HG03565 (cell line): ENCODE measurements at regions not wholly inside any gene's neighbourhood (a gene's known extent, or its start where the extent isn't known, plus 50 kb on each side); places are given as distances from the start of the nearest gene placed in this dataset.
"Not testable (repeated sequence)": the region's sequence is repeated elsewhere in the genome, so short reads cannot be mapped to it uniquely, and the experiment has no call there.

Experiments used
- ATAC-seq: cut with Tn5 transposase; IDR thresholded peaks from one replicate; pipeline ENCODE4 v1.9.1; 2021; ENCODE audit warnings: mild to moderate bottlenecking, moderate library complexity; ENCODE audit not compliant: unreplicated experiment

DNA sequence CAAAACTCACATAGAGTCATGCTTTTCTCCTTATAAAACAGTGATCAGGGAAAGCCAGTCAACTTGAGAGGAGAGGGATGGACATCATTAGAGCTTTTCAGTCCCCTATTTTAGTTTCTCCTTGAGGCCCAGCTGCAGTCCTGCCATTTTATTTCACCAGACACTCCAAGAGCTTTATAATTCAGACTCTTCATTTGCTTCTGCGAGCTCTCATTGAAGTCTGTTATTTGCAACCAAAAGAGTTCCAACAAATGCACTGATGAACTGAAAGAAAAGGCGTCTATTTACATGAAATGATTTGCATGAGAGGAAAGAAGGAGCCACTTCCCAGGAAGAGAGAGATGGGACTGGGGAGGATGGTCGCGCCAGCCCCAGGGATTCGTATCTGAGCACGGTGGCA is 86.8 kb downstream of the NDUFA12 start:
- ATAC-seq, result no peak

DNA sequence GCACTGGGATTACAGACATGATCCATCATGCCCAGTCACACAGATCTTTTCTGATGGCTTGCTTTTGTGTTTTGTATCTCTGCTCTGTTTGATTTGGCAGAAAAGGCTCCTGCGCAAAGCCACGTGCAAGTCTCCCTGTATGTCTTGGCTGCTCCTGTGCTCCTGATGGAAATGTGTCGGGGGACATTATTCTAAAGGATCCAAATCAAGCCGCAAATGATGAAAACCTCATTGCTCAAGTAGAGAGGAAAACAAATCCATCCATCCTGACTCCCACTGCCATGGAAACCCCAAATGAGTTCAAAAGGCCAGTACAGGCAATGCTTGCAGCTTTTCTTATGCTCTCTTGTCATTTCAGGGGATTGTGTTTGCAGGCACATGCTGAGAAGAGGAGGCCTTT is 93.8 kb downstream of the NDUFA12 start:
- ATAC-seq, result no peak

DNA sequence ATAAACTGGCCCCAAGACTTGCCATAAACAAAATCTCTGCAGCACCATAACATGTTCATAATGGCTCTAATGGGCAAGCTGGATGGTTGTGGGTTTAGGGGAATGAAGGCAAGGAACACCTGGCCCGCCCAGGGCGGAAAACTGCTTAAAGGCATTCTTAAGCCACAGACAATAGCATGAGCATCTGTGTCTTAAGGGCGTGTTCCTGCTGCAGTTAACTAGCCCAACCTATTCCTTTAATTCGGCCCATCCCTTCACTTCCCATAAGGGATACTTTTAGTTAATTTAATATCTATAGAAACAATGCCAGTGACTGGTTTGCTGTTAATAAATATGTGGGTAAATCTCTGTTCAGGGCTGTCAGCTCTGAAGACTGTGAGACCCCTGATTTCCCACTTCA is 97.7 kb downstream of the NDUFA12 start:
- ATAC-seq, result not testable (repeated sequence)

DNA sequence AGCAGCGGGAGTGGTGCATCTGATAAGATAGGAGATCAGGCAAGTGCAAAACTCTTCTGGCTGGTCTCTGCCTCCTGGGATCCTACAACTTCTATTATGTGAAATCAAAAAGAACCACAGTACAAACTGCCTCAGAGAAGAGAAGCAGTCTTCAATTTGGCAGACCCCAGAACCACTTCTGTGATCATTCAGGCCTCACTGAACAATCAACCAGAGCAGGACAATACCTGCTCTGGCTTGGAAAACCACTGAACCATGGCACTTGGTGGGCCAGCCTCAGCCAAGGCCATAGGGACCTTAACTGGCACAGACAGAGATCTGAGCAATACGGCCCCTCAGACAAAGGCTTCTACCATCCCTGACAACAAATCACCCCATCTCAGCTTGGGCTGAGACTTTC is 103.0 kb downstream of the NDUFA12 start:
- no peak for ATAC-seq

DNA sequence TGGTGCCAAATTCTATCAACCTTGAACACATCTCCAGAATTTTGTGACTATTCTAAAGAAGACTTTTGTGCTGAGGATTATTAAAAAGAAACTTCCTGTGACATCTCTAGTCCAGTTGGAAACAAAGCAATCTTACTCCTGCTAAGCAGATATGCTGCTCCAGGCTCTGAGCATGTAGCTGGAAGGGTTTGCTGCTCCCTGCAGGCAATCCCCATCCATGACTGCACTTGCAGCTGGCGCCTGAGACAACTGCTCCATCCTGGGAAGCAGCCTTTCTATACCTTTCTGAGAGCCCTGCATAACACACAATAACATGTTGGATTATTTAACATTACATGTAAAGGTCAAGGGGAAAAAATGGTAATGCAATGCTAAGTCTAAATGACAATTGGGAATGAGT is 105.1 kb downstream of the NDUFA12 start:
- ATAC-seq, result no peak

DNA sequence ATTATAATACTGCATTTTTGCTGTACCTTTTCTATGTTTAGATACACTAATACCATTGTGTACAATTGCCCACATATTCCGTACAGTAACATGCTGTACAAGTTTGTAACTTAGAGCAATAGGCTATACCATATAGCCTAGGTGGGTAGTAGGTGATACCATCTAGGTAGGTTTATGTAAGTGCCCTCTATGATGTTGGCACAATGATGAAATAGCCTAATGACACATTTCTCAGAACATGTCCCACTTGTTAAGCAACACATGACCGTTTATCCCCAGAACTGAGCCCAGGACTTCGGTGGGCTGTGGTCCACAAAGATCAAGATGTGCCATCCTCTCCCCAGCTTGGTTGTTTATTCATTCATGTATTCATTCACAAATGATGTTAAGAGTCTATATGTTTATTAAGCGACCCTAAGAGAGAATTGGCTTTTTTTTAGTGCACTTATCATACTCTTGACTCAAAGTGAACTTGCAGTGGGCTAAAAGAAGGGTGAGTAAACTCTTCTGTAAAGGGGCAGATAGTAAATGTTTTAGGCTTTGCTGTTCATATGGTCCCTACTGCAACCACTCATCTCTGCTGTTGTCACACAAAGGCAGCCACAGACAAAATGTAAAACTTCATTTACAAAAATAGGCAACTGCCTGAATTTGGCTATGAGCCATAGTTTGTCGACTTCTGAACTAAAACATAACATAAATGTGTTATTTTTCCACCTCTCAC is 110.8 kb downstream of the NDUFA12 start:
- no peak for ATAC-seq

DNA sequence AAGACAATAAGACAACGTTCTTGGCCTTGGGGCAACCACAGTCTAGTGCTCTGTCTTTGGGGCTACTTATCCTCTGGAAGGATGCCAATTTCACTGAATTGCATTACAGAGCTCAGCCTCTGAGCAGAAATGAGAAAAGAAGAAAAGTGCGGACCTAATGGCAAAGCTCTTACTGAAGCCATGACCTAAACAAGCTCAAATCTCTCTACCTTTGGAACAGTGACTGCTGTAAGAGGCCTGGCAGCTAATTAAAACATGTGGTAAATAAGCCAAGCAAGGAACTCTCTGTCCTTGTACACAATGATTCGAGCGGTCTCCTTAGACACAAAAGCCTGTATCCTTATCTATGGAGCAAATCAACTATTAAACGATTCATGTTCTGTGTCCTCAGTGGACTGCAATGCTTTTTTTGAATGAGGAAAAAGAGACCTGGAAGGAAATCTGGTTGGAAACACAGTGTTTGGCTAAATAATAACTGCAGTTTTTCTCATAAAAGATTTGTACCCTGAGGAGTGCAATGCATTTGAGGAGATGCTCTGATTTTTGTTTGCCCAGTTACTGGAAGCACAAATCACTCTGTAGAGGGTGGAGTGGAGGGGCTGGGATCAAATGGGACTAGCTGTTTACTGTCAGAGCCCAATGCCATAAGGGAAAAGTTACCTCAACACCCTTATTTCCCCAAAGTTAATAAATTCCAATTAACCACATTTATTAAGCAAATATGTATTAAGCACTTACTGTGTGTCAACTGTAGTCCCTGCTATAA is 113.9 kb downstream of the NDUFA12 start:
- ATAC-seq, result no peak

DNA sequence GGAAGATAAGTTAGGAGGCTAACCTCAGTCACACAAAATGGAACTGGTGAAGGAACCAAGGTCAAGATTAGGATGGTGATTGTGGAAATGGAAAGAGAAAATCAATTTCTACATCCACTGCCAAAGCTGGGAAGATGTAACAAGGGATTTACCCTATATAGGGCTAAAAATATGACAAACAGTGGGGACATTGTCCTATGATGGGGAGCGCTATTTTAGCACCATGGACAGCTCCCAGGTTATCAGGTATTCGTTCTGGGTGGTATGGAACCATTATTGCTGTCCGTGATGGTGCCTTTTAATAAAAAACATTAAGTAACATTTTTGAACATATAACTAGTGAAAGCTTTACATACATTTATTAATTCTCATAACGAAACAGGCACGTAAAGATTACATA is 124.0 kb downstream of the NDUFA12 start:
- ATAC-seq, result no peak

DNA sequence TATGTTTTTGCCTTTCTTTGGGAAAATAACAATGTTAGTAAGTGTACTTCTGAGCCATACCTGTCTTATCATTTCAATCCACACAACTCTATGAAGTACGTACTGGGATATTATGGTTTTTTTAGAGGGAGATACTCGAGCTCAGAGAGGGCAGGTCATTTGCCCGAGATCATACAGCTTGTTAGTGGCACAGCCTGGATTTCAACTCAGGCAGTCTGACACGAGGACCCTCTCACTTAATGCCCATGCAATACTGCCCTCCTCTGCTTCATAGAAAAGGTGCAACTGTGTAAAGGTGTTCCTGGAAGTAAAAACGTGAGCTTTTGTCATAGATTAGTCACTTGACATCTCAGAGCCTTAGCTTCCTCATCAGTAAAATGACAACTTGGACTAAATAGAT is 128.0 kb downstream of the NDUFA12 start:
- ATAC-seq, result peak; percentile 46

DNA sequence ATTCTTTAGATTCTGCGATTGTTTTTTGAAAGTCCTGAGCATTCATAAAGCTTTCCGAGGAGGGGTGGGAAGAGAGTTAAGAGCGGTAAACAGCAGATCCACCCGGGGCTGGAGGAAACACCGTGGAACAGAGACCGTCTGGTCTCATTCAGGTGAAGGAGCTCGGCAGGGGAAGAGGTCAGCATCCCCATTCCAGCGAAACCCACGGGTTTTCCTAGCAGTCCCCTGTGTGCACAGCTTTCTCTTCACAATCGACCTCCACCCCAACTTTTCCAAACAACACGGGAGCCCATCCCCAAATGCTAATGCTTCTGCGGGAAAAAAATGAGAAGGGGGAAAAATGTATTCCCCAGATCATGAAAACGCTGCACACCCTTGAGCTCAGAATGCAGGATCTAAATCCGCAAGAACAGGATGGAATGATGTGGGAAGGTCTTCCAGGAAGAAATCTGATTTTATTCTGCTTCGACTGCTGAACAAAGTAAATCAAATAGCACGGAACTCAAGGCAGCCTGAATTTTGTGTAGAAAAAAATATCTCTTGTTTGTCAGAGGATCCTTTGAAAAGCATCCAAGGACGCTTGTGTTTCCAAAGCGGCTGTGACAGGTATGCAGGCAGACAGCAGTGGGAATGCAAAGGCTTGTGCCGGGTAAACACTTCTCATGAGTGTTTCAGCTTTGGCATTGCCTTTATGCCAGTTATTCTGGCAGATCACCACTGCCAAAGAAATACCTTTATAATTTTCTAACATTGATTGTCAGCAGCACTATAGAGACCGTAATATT is 128.8 kb downstream of the NDUFA12 start:
- ATAC-seq, result no peak

DNA sequence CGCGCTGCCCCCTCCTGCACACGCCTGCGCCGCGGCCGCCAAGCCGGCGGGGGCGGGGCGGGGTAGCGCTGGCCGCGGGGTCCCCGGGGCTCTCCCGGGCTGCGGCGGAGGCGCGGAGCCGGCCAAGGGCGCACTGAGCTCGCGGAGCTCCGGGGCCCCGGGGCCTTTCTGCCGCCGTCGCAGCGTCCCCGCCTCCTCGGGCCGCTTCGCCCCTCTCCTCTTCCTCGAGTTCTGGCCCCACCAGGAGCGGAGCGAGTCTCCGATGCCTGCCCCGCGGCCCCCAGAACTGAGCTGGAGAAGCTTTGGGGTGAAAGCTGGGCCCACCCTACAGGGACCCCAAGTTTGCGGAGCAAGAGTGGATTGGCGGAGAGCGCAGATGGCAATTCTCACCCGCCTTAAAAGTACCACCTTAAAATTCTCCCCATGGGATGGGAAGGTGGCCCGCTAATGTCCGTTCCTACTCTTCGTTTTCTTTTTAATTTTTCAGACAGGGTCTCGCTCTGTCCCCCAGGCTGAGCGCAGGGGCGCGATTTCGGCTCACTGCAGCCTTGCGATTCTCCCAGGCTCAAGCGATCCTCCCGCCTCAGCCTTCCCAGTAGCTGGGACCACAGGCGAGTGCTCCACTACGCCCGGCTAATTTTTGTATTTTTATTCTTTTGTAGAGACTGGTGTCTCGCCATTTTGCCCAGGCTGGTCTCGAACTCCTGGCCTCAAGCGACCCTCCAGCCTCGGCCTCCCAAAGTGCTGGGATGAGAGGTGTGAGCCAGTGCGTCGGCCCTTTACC is 129.6 kb downstream of the NDUFA12 start:
- no peak for ATAC-seq

DNA sequence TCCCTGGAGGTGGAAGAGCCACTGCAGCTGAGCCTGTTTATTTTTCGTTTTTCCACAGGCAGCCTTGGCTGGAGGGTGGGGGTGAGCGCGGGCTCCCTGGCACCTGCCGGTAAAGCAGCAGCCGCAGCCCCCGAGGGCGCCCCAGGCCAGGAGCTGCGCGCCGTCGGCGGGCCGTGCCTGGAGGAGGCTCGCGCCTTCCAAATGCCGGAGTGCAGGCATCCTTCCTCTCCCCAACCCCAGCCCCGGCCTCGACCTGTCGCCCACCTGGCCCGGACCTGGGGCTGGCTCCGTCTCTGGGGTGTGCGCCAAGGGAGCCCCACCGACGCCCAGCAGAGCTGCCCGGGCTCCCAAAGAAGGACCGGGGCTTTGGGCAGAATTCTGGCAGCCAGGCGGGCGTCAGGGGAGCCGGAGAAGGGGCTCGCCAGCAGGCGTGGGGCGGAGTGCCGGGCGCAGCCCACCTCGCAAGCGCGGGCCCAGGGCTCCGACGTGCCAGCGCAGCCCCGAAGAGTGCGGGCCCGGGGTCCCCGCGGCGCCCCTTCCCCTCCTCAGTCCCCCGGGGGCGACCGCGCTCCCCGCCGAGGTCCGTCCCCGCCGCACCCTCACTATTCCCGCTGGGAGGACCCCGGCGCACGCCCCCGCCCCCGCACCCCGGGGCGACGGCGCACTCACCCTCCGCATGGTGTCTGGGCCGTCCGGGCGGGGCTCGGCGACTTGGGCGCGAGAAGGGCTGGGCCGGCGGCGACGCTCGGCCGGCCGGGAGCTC is 130.3 kb downstream of the NDUFA12 start:
- peak; percentile 59 for ATAC-seq

DNA sequence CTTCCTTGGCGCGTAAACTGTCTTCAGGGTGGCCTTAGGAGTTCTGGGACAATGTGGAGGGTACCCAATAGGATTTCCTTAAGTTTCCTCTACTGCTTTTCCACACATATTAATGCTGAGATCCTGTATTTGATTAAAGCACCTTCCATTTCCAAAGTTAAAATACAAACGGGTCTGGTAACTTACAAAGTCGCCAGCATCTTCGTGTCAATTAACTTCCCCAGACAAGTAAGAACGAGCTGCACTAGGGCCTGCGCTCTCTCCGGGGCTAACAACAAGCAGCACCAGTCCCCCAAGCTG is 130.9 kb downstream of the NDUFA12 start:
- ATAC-seq, result no peak

DNA sequence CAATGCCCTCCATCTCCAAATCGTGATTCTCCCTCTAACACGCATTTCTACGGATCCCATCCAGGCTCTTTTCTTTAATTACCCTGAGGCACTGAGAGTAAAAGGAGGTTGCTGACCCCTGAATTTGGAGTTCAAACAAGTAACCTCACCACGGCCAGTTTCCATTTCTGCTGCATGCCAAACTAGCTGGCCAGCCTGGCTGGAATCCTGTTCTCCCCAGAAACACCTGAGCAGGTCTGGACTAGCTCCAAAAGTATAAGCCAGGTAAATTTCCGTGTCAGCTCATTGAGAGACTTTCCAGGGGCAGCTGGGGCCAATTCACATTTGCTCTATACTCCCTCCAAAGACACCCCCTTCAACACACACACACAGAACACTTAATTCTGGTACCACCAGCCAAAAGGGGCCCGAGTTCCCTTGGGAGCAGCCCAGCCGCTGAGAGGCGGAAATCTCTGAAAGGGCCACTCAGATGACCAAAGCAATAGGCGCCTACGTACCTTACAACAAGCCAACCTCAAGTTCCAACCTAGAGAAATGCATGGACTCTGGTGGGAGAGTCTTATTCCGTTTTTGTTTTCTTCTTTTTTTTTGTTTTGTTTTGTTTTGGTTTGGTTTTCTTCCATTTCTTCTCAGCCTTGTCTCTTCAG is 131.4 kb downstream of the NDUFA12 start:
- no peak for ATAC-seq

DNA sequence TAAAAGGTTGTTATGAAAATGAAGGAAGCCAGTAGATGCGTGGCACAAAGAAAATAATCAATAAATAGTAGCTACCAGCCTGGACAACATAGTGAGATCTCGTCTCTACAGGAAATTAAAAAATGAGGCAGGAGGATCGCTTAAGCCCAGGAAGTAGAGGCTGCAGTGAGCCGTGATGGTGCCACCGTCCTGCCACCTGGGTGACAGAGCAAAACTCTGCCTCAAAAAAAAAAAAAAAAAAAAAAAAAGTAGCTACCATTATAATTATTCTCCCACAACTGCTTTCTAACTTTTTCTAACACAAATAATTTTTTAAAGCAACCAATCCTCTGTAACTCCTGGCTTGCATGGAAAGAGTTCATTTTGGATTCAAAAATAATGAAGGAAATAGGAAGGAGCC is 133.0 kb downstream of the NDUFA12 start:
- no peak for ATAC-seq

DNA sequence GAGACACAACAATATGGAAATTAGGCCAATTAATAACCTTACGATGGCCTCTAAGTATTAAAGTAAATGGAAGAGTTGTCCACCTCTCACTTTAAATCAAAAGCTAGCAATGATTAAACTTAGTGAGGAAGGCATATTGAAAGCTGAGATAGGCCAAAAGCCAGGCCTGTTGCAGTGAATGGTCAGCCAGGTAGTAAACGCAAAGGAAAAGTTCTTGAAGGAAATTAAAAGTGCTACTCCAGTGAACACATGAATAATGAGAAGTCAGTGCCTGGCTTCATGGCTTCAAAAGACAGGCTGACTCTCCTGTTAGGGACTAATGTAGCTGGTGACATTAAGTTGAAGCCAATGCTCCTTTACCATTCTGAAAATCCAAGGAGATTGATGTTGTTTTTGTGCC is 135.3 kb downstream of the NDUFA12 start:
- ATAC-seq, result no peak

DNA sequence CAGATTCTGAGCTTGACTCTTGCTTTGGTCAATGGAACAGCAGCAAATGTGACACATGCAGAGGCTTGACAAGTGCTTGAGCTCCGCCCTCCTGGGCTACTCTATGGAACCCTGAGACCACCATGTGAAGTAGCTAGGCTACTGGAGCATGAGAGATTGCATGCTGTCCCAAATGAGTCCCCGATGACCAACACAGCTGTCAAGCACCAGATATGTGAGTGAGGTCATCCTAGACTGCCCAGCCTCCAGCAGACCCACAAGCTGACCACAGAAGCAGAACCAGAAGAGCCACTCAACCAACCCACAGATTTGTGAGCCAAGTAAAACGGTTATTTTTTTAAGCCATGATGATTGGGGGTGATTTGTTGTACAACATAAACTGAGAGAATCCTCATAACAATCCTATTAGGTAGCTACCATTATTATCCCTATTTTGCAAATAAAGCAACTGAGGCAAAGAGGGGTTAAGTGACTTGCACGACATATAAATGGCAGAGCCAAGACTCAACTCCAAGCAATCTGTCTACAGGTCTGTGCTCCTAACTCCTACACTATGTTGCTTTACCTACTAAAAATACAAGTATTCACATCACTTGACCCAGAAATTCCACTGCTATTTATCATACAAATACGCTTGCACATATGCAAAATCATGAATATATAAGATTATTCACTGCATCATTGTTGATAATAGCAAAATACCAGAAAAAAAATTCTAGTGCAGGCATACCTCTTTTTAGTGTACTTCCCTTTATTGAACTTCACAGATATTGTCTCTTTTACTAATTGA is 136.2 kb downstream of the NDUFA12 start:
- ATAC-seq, result no peak

DNA sequence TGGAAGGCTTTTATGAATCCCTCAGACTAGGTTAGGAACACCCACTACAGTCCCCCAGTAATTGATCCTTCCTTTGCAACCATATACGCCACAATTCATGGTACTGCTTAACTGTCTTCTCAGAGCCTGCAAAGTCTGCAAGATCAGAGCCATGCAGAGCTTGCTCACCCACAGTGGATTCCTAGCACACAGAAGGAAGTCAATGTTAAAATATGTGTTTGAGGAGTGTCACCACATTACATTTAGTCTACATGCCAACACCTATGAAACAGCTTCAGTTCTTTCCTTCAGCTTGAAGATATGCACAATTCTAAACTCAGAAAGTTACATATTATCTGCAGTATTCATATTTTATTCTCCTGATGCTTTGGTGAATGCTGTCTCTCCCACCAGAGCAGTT is 138.5 kb downstream of the NDUFA12 start:
- no peak for ATAC-seq

DNA sequence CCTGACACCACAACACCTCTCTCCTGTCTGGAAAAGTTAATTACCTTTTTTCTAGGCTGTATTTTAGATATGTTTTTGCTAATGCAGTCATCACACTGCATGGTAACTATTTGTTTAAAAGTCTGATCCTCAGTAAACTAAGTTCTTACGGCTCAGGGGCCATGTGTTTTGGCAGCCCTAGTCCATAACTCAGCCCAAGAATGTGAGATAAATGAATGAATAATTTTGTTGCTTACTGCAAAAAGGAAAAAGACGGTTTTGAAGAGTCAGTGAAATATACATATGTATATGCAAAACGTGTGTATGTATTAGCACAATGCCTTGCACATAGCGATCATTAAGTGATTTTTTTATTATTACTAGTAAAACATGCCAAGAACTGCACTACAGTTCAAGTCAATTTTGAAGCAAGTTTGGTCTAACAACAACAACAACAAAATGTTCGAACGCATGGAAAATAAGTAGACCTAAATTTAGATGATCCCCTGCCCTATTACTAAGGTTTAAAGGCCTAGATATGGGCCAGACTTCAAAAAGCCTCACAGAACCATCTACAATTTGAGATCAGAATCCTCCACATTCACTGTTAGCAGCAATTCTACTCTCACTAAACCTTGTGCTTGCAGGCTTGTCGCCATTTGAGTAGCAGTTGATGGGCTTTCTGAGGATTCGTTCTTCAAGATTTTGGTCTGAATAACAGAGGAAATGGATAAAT is 140.0 kb downstream of the NDUFA12 start:
- no peak for ATAC-seq
